GM10266 (cell line): ENCODE measurements at regions not wholly inside any gene's neighbourhood (a gene's known extent, or its start where the extent isn't known, plus 50 kb on each side); places are given as distances from the start of the nearest gene placed in this dataset.

Source experiments
- DNase-seq: peaks from one replicate; pipeline ENCODE4 v3.0.0; 2012; ENCODE audit errors: extremely low spot score
- CTCF ChIP-seq: IDR thresholded peaks from 2 replicates; pipeline ENCODE4 v1.5.1; 2012; ENCODE audit warnings: mild to moderate bottlenecking, low read depth; ENCODE audit not compliant: control insufficient read depth, insufficient read depth; ENCODE audit errors: missing control alignments

GRCh38 chr6:105881608-105882007 lies 204.5 kb upstream of the PRDM1 start:
- TF ChIP-seq CTCF, result no peak
- no peak for DNase-seq

GRCh38 chr6:105880030-105880492 lies 206.1 kb upstream of the PRDM1 start:
- TF ChIP-seq CTCF, result no peak
- DNase-seq, result no peak

- DNase-seq, result no peak
- TF ChIP-seq CTCF, result no peak
Measured at GRCh38 chr6:105879146-105879545, 207.0 kb upstream of the PRDM1 start.

- no peak for DNase-seq
- no peak for TF ChIP-seq CTCF
Measured at GRCh38 chr6:105875974-105876640, 210.0 kb upstream of the PRDM1 start.

- no peak for DNase-seq
- no peak for TF ChIP-seq CTCF
Measured at GRCh38 chr6:105874835-105875626, 211.1 kb upstream of the PRDM1 start.

GRCh38 chr6:105873799-105874198 lies 212.3 kb upstream of the PRDM1 start:
- no peak for TF ChIP-seq CTCF
- DNase-seq, result no peak

- TF ChIP-seq CTCF, result no peak
Measured at GRCh38 chr6:105873211-105873704, 212.9 kb upstream of the PRDM1 start.

More at GRCh38 chr6:105873211-105873704, 212.9 kb upstream of the PRDM1 start:
- no peak for DNase-seq
